MG63 (cell line): ENCODE measurements at regions not wholly inside any gene's neighbourhood (a gene's known extent, or its start where the extent isn't known, plus 50 kb on each side); places are given as distances from the start of the nearest gene placed in this dataset.
"Not testable (repeated sequence)": the region's sequence is repeated elsewhere in the genome, so short reads cannot be mapped to it uniquely, and the experiment has no call there.

Experiments used
- DNase-seq: peaks from one replicate; pipeline ENCODE4 v3.0.0-alpha.2; 2020
- H3K27me3 ChIP-seq: fragments of 250-450 bp; sonication (Bioruptor Pico); 2 replicates; pipeline ENCODE4 v1.5.1; 2020; ENCODE audit warnings: mild to moderate bottlenecking, moderate library complexity
- H3K36me3 ChIP-seq: fragments of 250-450 bp; sonication (Bioruptor Pico); 2 replicates; pipeline ENCODE4 v1.5.1; 2020; ENCODE audit warnings: mild to moderate bottlenecking, moderate library complexity
- H3K4me3 ChIP-seq: fragments of 250-450 bp; sonication (Bioruptor Pico); 2 replicates; pipeline ENCODE4 v1.5.1; 2020; ENCODE audit warnings: mild to moderate bottlenecking, moderate library complexity
- H3K9me3 ChIP-seq: fragments of 250-450 bp; sonication (Bioruptor Pico); 2 replicates; pipeline ENCODE4 v1.5.1; 2020; ENCODE audit warnings: mild to moderate bottlenecking, moderate library complexity

DNA sequence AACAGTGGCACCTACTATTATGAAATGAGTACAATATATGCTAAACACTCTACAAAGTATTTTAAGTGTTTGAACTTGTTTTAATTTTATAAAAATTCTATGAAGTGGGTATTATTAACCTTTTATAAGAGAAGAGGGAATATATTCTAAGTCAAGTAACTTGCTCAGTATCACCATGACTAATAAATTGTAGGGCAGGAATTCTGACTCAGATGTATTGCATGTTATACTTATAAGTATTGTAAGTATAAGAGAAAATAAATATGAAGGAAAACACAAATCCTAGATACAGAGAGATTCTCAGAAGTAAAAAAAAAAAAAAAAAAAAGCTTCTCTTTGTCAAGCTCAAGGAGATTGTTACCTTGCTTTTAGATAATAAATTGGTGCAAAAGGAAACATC lies 893.2 kb downstream of the SLC16A7 start:
- no peaks in the 10 kb centered on the region for H3K9me3 ChIP-seq
- no peak overlapping the region for H3K4me3 ChIP-seq
- H3K36me3 ChIP-seq: no peaks in the 10 kb centered on the region
- DNase-seq: no peak
- no peaks in the 10 kb centered on the region for H3K27me3 ChIP-seq

DNA sequence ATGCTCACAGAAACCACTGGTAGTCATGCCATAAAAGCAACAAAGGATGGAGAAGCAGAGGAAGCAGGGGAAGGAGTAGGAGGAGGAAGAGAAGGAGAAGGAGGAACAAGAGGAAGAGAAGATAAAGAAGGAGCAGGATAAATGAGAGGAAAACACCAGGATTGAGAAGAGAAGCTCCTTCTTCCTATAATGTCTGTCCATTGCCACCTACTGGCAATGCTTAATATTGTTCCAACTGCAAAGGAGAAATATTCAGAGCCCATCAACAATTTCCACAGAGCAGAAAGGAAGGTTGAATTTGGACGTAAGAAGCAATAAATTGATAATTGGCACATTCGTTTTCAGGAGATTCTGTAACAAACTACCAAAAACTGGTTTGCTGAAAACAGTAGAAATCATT lies 898.4 kb downstream of the SLC16A7 start:
- no peaks in the 10 kb centered on the region for H3K36me3 ChIP-seq
- no peaks in the 10 kb centered on the region for H3K27me3 ChIP-seq
- no peak overlapping the region for H3K4me3 ChIP-seq
- 0 out of 2 replicates have a peak, but pooled peaks cover 2% of the 10 kb centered on the region for H3K9me3 ChIP-seq
- DNase-seq: no peak

DNA sequence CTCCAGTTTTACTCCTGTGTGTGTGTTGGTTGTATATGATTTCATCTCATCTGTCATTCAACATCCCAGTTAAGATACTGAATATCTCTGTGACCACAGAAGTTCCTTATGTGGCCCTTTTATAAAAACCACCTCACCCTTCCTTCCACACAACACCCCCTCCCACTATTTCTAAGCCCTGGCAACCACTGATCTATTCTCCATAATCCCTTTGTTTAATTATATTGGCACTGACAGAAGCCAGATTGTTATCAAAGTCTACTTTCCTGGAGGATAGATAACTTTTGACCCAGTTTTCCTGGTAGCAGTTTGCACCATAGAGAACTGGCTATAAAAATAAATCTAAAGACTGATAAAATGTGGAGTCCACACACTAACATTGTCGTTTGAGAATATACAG lies 902.8 kb downstream of the SLC16A7 start:
- no peak overlapping the region for H3K4me3 ChIP-seq
- H3K27me3 ChIP-seq: no peaks in the 10 kb centered on the region
- no peaks in the 10 kb centered on the region for H3K36me3 ChIP-seq
- DNase-seq: no peak
- H3K9me3 ChIP-seq: 0 out of 2 replicates have a peak, but pooled peaks cover 2% of the 10 kb centered on the region

DNA sequence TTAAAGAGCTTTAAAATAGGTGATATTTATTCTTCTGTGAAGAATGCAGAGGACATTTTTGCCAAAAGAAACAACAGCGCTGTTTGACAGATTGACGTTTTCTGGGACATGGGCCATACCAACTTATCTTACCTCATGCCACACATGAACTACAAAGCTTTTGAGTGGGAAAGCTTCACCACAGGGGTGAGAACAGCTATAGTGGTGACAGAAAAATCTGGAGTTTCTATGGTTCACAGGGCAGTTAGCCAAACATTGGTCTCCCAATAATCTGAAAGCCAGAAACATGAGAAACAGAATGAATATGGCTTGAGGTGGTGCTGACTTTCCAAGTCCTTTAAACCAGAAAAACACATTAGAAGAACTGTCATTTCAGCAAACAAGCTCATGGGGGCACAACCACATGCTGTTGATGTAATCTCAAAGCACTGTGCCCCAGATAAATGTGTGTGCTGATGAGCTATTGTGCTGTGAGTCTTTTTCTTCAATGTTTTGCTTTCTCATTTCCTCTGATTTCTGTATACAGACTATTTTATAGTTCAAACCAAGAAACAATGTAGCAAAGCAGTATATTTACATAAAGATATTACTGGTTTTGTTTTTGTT lies 905.4 kb downstream of the SLC16A7 start:
- no peaks in the 10 kb centered on the region for H3K36me3 ChIP-seq
- 0 out of 2 replicates have a peak, but pooled peaks cover 2% of the 10 kb centered on the region for H3K9me3 ChIP-seq
- no peak for DNase-seq
- no peaks in the 10 kb centered on the region for H3K27me3 ChIP-seq
- H3K4me3 ChIP-seq: no peak overlapping the region

DNA sequence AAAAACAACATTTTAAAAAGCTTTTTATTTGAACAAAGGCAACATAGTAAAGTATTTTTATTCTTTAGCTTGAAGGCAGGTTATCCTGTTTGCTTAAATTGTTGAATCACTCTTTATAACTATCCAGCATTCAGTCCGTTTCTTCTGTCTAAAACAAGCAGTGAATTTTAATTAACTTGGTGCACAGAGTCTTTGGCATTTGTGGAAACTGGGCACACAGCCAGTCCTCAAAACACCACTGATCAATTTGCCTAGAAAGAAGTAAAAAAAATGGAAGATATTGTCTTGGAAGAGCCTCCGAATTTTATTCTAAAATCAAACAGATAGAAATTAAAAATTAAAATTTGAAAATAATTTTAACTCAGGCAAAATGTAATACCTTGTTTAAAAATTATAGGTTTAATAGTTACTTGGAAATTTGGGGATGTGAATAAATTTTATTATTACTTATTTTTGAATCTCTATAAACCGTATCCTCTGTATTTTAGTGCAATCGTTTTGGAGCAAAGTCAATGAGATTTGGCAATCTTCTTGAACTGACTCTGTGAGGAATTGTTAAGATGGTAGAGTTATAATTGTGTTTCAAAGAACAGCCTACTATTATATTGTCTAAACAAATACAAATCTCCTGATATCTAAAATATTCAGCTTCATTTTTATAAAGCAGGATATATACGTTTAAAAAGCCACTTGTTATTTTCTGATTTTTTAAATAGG lies 927.0 kb downstream of the SLC16A7 start:
- no peaks in the 10 kb centered on the region for H3K9me3 ChIP-seq
- no peaks in the 10 kb centered on the region for H3K27me3 ChIP-seq
- DNase-seq: no peak
- H3K36me3 ChIP-seq: no peaks in the 10 kb centered on the region
- no peak overlapping the region for H3K4me3 ChIP-seq

DNA sequence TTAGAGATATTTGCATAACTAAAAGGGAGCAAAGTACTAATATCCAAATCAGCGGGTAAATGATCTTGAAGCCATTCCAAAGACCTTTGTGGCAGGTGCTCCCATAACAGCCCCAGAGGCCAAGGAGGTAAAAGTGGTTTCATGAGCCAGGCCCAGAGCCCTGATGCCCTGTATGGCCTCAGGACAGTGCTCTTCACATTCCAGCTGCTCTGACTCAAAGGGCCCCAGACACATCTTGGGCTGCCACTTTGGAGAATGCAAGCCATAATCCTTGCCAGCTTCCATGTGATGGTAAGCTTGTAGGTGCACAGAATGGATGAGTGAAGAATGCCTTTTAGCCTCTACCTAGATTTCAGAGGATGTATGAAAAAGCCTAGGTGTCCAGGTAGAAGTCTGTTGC lies 933.4 kb downstream of the SLC16A7 start:
- Histone ChIP-seq H3K9me3 (no peaks in the 10 kb centered on the region), H3K4me3 (no peak overlapping the region), H3K36me3 (no peaks in the 10 kb centered on the region), H3K27me3 (no peaks in the 10 kb centered on the region)
- DNase-seq: no peak

DNA sequence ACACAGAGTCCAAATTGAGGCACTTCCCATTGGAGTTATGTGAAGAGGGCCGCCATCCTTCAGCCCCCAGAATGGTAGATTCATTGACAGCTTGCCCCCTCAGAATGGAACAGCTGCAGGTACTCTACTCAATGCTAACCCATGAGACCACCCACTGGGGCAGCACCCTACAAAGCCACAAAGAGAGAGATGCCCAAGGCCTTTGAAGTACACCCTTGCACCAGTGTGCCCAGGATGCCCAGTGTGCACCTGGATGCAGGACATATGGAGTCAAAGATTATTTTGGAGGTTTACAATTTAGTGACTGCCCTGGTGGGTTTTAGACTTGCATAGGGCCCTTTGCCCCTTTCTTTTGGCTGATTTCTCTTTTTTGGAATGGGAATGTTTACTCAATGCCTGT lies 933.9 kb downstream of the SLC16A7 start:
- Histone ChIP-seq H3K36me3 (no peaks in the 10 kb centered on the region), H3K4me3 (no peak overlapping the region), H3K9me3 (no peaks in the 10 kb centered on the region), H3K27me3 (no peaks in the 10 kb centered on the region)
- no peak for DNase-seq

DNA sequence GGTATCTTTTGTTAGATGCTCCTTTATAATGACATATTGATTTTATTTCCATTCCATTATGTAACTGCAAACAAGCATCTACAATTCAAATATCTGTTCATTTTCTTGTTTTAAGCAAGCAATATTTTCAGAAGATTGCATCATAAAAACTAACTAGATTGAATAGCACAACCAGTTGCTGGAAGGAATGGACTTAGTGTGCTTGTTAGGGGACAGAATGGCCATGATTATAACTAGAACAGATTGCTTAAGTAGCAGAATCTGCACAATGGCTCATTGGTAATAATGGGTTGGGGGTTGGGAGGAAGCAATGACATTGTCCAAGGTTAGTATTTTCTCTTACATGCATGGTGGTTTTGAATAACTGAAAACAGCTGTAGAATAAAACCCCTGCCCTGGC lies 939.5 kb downstream of the SLC16A7 start:
- no peaks in the 10 kb centered on the region for H3K9me3 ChIP-seq
- H3K36me3 ChIP-seq: no peaks in the 10 kb centered on the region
- no peak overlapping the region for H3K4me3 ChIP-seq
- H3K27me3 ChIP-seq: no peaks in the 10 kb centered on the region
- DNase-seq: no peak

DNA sequence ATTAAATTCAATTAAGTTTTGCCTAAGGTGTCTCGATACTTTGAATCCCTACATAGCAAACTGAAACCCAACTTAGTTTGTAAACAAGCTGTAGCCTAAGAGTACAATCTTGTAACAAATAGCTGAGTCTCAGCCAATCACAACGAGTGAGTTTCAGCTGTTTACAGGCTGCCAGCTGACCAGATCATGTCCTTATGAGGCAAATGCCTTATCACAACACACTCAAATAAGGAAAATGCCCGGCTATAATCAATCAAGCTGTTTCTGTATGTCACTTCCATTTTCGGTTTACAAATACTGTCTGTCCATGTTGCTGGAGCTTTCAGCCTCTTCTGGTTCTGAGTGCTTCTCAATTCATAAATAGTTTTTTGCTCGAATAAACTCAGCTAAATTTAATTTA lies 943.8 kb downstream of the SLC16A7 start:
- Histone ChIP-seq H3K9me3 (no peaks in the 10 kb centered on the region), H3K4me3 (peak overlapping the region; percentile 32), H3K27me3 (no peaks in the 10 kb centered on the region), H3K36me3 (no peaks in the 10 kb centered on the region)
- no peak for DNase-seq

DNA sequence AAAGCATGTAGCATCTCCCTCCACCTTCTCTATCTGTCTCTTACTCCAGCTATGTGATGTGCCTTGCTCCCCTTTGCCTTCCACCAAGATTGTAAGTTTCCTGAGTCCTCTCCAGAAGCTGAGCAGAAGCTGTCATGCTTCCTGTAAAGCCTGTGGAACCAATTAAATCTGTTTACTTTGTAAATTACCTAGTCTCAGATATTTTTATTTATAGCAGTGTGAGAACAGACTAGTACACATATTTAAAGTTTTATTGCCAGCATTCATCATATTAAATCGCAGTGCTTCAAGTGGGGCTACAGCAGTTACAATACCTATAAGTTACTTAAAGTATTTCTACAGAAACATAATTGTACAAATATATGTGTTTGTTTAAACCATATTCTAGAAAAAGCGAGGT lies 973.1 kb downstream of the SLC16A7 start:
- Histone ChIP-seq H3K9me3 (no peaks in the 10 kb centered on the region), H3K4me3 (no peak overlapping the region), H3K27me3 (no peaks in the 10 kb centered on the region), H3K36me3 (no peaks in the 10 kb centered on the region)
- no peak for DNase-seq

DNA sequence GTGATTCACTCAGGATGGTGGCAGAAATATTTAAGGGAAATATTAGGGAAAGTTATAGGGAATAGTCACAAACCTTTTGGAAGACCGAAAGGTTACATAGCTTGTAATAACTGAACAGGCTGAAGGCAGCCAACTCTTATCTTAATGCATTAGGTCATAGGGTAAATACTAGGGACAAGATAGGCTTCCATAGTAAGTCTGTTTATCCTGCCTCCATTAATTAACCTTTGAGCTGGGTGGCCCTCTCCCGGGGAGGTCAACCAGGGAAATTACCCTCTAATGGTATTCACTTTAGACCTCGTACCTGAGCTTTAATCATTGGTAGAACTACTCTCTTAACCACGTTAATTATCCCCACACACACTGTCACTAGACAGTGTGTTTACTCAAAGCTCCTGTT lies 981.8 kb downstream of the SLC16A7 start:
- H3K9me3 ChIP-seq: no peaks in the 10 kb centered on the region
- H3K4me3 ChIP-seq: no peak overlapping the region
- DNase-seq: no peak
- H3K36me3 ChIP-seq: no peaks in the 10 kb centered on the region
- no peaks in the 10 kb centered on the region for H3K27me3 ChIP-seq

DNA sequence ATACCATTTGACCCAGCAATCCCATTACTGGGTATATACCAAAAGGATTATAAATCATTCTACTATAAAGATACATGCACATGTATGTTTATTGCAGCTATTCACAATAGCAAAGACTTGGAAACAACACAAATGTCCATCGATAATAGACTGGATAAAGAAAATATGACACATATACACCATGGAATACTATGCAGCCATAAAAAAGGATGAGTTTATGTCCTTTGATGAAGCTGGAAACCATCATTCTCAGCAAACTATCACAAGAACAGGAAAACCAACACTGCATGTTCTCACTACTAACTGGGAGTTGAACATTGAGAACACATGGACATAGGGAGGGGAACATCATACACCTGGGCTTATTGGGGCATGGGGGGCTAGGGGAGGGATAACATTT lies 991.8 kb downstream of the SLC16A7 start:
- H3K36me3 ChIP-seq, DNase-seq, H3K9me3 ChIP-seq, H3K4me3 ChIP-seq, H3K27me3 ChIP-seq: not testable (repeated sequence)

DNA sequence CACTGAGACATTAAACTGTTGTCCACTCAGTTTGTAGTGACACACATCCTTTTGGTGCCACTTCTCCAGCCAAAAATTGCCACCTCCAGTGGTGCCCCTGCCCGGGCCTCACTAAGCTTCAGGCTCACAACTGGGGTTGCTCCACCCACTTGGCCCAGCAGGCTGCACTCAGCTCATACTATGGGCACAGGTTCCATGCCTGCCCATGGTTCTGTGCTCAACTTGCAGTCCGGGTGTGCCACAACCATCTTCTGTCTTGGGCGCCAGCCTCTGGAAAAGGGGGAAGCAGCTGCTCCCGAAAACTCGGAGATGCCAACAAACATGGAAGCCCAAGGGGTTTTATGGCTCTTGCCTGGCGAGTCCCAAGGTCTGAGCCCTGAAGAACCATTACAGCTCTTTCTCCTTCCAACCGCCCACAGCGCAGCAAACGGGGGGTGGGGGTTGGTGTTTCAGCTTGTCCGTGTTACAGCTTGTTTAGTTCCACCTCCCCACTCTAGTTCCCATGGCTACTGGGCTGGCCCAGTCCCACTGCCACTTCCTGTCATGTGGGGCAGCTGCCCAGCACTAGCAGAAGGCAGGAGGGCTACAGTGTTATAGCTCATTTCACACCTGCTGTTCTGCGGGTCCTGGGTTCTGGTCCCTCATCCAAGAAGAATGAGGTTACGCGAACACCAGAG lies 998.3 kb downstream of the SLC16A7 start:
- DNase-seq: no peak
- Histone ChIP-seq H3K4me3 (no peak overlapping the region), H3K27me3 (no peaks in the 10 kb centered on the region), H3K36me3 (no peaks in the 10 kb centered on the region), H3K9me3 (no peaks in the 10 kb centered on the region; the same call in 1 of the 2 replicates)

DNA sequence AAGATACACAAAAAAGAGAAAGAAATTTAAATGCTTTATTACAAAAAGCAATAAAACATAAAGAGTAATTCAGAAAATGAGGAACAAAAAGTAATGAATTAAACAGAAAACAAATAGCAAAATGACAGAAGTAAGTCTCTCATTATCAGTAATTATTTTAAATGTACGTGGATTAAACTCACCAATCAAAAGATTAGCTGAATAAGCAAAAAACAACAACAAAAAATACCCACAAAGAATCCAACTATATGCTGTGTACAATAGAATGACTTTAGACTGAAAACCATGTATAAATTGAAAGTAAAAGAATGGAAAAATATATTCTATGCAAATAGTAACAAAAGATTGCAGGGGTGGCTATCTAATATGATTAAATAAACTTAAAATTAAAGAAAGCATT lies 1006.8 kb downstream of the SLC16A7 start:
- Histone ChIP-seq H3K27me3 (no peaks in the 10 kb centered on the region), H3K36me3 (no peaks in the 10 kb centered on the region), H3K4me3 (no peak overlapping the region), H3K9me3 (no peaks in the 10 kb centered on the region)
- DNase-seq: no peak

DNA sequence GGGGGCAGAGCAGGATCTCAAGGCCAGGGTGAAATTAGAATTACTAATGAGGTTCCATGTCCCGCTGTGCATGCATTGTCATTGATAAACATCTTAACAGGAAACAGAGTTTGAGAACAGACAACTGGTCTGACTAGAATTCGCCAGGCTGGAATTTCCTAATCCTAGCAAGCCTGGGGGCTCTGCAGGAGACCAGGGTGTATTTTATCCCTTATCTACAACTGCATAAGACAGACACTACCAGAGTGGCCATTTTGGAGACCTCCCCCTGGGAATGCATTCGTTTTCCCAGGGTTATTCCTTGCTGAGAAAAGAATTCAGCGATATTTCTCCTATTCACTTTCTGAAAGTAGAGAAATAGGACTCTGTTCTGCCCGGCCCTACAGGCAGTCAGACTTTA lies 1007.6 kb downstream of the SLC16A7 start:
- not testable (repeated sequence) for DNase-seq, H3K4me3 ChIP-seq, H3K27me3 ChIP-seq, H3K36me3 ChIP-seq, H3K9me3 ChIP-seq

DNA sequence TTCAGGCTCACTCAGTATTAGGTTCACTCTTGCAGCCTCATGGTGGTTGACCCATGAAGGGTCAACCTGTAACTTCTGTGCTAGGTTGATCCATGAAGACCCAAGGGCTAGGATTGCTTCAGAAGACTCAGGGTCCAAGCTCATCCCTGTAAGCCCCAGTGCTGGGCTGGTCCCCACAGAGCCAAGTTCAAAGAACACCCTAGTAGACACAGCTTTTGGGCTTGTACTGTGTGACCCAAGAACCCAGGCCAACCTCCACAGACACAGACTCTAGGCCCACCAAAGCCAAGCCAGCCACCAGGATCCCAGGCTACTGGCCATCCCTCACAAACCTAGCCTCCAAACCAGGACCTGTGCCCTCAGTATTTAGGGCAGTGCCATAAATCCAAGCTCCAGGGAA lies 1020.6 kb downstream of the SLC16A7 start:
- no peaks in the 10 kb centered on the region for H3K36me3 ChIP-seq
- no peak overlapping the region for H3K4me3 ChIP-seq
- H3K9me3 ChIP-seq: no peaks in the 10 kb centered on the region
- DNase-seq: no peak
- H3K27me3 ChIP-seq: no peaks in the 10 kb centered on the region

DNA sequence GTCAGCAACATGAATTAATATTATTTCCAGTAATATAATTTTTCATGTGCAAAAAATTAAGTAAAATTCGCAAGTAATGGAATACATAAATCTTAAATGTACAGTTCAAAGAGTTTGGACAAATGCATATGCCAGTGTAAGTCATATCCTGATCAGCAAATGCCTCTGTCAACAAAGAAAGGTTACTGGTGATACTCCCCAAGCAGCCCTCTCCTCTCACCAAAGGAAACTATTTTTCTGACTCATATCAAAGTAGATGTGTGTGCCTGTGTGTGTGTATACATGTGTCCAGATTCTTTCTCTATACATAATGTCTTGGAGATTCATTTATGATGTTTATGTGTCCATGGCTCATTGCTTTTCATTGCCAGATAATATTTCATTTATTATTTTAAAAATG lies 1035.0 kb downstream of the SLC16A7 start:
- no peak overlapping the region for H3K4me3 ChIP-seq
- no peaks in the 10 kb centered on the region for H3K27me3 ChIP-seq
- no peaks in the 10 kb centered on the region for H3K36me3 ChIP-seq
- H3K9me3 ChIP-seq: no peaks in the 10 kb centered on the region
- no peak for DNase-seq

DNA sequence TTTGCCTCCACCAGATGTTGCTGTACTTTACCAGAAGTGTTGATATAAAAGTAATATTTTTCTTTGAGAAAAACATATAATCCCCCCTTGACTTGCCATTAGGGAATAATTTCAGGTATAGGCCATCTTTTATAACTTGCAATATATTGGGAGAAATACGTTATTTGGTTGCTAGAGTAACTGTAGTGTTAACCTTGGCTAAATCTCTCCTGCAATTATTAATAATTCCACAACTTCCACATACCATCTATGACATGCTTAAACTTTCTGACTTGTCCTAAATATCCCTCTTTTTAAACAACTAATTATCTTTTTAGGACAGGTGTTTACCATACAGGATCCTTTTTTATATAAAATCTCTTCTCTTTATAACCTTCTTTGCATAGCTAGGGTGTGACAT lies 1048.2 kb downstream of the SLC16A7 start:
- DNase-seq: no peak
- H3K36me3 ChIP-seq: no peaks in the 10 kb centered on the region
- H3K9me3 ChIP-seq: no peaks in the 10 kb centered on the region
- no peak overlapping the region for H3K4me3 ChIP-seq
- H3K27me3 ChIP-seq: no peaks in the 10 kb centered on the region
